Progenitor cell of endocrine pancreas (in vitro differentiated cells): ENCODE measurements at regions not wholly inside any gene's neighbourhood (a gene's known extent, or its start where the extent isn't known, plus 50 kb on each side); places are given as distances from the start of the nearest gene placed in this dataset.

Source experiments
- DNase-seq: peaks from one replicate; pipeline ENCODE4 v3.0.0; 2021; ENCODE audit warnings: low spot score; ENCODE audit not compliant: unreplicated experiment
- H3K27ac Mint-ChIP-seq: 2 replicates; pipeline ENCODE4 v1.8.0; 2021; ENCODE audit warnings: mild to moderate bottlenecking, moderate library complexity, mixed read lengths
- H3K27me3 Mint-ChIP-seq: 2 replicates; pipeline ENCODE4 v1.8.0; 2021; ENCODE audit warnings: mixed read lengths
- H3K36me3 Mint-ChIP-seq: 2 replicates; pipeline ENCODE4 v1.8.0; 2022; ENCODE audit warnings: mixed read lengths; ENCODE audit not compliant: insufficient read depth
- H3K4me1 Mint-ChIP-seq: 2 replicates; pipeline ENCODE4 v1.8.0; 2021; ENCODE audit warnings: low read depth, mixed read lengths
- H3K4me3 Mint-ChIP-seq: 2 replicates; pipeline ENCODE4 v1.8.0; 2021; ENCODE audit warnings: low read depth, mild to moderate bottlenecking, moderate library complexity, mixed read lengths
- H3K9me3 Mint-ChIP-seq: 2 replicates; pipeline ENCODE4 v1.8.0; 2021; ENCODE audit warnings: low read depth, mixed read lengths
- TF ChIP-seq, protein P1 (sequence below): fragments of 200-600 bp; sonication (generic); IDR thresholded peaks from one replicate; pipeline ENCODE4 v1.5.0; 2021; ENCODE audit warnings: antibody characterized with exemption, mild to moderate bottlenecking; ENCODE audit not compliant: unreplicated experiment

DNA sequence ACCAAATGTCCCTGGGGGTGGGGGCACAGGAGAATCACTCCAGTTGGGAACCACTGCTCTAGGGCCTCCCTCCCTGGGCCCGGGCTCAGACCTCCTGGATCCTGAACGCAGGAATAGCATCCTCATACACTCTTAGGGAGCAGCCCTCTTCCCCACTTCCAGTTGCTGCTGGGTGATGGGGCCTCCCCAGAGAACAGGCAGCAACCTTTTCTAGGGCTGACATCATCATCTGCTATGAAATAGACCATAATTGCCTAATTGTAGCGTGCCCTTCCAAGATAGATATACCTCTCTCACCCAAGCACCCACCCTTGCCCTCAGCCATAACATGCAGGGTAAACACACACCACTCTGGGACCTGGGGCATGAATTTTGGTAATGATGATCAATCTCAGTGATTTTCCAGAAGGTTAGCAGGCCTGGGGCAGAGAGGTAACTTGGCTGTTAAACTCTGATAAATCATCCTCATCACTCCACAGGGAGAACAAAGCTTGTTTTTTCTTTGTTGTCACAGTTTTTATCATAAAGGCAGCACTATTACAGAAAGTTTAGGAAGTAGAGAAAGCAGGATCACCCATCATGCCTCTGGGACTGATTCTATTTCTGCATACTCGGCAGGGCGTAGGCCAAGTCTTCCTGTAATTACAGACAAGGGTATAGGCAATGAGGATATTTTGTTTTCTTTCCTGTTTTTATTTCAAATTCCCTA lies 88.3 kb upstream of the PRDM11 start:
- Mint-ChIP-seq H3K9me3 (no peaks in the 10 kb centered on the region), H3K4me1 (no peaks in the 10 kb centered on the region), H3K4me3 (no peak overlapping the region), H3K27ac (no peak overlapping the region), H3K27me3 (peaks cover 18% of the 10 kb centered on the region), H3K36me3 (no peaks in the 10 kb centered on the region)
- DNase-seq, result no peak
- TF ChIP-seq, protein P1, sequence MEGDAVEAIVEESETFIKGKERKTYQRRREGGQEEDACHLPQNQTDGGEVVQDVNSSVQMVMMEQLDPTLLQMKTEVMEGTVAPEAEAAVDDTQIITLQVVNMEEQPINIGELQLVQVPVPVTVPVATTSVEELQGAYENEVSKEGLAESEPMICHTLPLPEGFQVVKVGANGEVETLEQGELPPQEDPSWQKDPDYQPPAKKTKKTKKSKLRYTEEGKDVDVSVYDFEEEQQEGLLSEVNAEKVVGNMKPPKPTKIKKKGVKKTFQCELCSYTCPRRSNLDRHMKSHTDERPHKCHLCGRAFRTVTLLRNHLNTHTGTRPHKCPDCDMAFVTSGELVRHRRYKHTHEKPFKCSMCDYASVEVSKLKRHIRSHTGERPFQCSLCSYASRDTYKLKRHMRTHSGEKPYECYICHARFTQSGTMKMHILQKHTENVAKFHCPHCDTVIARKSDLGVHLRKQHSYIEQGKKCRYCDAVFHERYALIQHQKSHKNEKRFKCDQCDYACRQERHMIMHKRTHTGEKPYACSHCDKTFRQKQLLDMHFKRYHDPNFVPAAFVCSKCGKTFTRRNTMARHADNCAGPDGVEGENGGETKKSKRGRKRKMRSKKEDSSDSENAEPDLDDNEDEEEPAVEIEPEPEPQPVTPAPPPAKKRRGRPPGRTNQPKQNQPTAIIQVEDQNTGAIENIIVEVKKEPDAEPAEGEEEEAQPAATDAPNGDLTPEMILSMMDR, result no peak

DNA sequence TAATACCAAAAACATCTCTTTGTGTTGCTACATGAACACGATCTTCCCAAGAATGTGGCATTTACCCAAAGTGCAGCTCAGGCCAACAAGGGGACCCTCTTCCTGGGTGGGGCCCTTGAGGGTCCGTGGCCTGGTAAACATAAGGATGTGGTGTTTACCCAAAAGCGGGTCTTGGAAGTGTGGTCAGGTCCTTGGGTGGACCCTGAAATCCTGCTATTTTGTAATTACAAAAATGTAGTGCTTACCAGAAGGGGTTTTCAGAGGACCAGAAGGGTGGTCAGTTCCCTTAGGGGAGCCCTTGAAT lies 87.8 kb upstream of the PRDM11 start:
- no peaks in the 10 kb centered on the region for H3K4me1 Mint-ChIP-seq
- H3K36me3 Mint-ChIP-seq, result no peaks in the 10 kb centered on the region
- peaks cover 3% of the 10 kb centered on the region for H3K9me3 Mint-ChIP-seq
- DNase-seq, result no peak
- no peak overlapping the region for H3K4me3 Mint-ChIP-seq
- H3K27me3 Mint-ChIP-seq, result peaks cover 16% of the 10 kb centered on the region
- TF ChIP-seq, protein P1, result no peak
- no peak overlapping the region for H3K27ac Mint-ChIP-seq

DNA sequence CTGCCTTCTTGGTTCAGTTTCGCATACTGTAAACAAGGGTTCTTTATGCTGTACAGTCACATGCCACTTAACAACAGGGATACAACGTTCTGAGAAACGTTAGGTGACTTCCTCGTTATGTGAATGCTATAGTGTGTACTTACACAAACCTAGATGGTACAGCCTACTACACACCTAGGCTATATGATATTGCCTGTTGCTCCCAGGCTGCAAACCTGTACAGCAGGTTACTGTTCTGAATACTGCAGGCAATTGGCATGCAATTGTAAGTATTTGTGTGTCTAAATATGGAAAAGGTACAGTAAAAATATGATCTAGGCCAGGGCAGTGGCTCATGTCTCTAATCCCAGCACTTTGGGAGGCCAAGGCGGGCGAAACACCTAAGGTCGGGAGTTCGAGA lies 85.7 kb upstream of the PRDM11 start:
- Mint-ChIP-seq H3K9me3 (peaks cover 6% of the 10 kb centered on the region), H3K27ac (no peak overlapping the region), H3K4me1 (no peaks in the 10 kb centered on the region), H3K36me3 (no peaks in the 10 kb centered on the region), H3K27me3 (peaks cover 6% of the 10 kb centered on the region), H3K4me3 (no peak overlapping the region)
- TF ChIP-seq, protein P1, result no peak
- DNase-seq, result no peak

DNA sequence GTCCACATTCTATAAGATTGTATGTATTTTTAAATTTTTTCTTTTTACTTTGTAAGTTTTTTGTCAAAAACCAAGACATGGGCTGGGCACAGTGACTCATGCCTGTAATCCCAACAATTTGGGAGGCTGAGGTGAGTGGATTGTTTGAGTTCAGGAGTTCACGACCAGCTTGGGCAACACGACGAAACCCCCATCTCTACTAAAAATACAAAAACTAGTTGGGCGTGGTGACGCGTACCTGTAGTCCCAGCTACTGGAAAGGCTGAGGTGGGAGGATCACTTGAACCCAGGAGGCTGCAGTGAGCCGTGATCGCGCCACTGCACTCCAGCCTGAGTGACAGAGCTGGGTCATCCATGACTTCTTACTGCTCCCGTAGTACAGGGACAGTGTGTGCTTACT lies 84.8 kb upstream of the PRDM11 start:
- TF ChIP-seq, protein P1, result no peak
- Mint-ChIP-seq H3K27me3 (peaks cover 6% of the 10 kb centered on the region), H3K36me3 (no peaks in the 10 kb centered on the region), H3K27ac (no peak overlapping the region), H3K4me1 (no peaks in the 10 kb centered on the region), H3K4me3 (no peak overlapping the region), H3K9me3 (peaks cover 6% of the 10 kb centered on the region)
- DNase-seq, result no peak

DNA sequence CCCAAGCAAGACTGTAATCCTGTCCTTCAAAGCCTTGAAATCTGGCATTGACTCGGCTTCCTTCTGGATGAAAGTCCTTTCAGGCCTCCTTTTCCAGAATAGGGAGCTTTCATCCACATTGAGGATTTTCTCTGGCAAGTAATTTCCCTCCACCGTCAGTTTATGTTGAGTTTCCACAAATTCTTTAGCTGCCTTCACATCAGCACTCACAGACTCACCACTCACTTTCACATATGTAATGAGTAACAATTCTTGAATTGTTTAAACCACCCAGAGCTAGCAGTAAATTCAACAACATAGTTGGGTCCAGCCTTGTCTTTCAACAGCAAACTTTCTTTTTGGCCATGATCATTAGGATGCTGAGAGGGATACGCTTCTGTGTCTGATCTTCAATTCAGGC lies 84.3 kb upstream of the PRDM11 start:
- no peaks in the 10 kb centered on the region for H3K36me3 Mint-ChIP-seq
- H3K27ac Mint-ChIP-seq, result no peak overlapping the region
- DNase-seq, result no peak
- TF ChIP-seq, protein P1, result no peak
- H3K27me3 Mint-ChIP-seq, result peaks cover 7% of the 10 kb centered on the region
- H3K4me1 Mint-ChIP-seq, result no peaks in the 10 kb centered on the region
- H3K9me3 Mint-ChIP-seq, result peaks cover 6% of the 10 kb centered on the region
- no peak overlapping the region for H3K4me3 Mint-ChIP-seq
